ENCODE measurements at regions not wholly inside any gene's neighbourhood (a gene's known extent, or its start where the extent isn't known, plus 50 kb on each side); places are given as distances from the start of the nearest gene placed in this dataset.
"Not testable (repeated sequence)": the region's sequence is repeated elsewhere in the genome, so short reads cannot be mapped to it uniquely, and the experiment has no call there.

GRCh38 chr2:238525990-238526389 lies 99.3 kb downstream of the ASB1 start:
- DNase-seq, result no peak
- intact Hi-C loops (cut with micrococcal nuclease), result no loop called here
- Mint-ChIP-seq H3K27me3 (peaks cover 6% of the 10 kb centered on the region), H3K4me1 (ENCODE audit: low read depth) (no peaks in the 10 kb centered on the region), H3K27ac (no peak overlapping the region), H3K36me3 (peaks cover 4% of the 10 kb centered on the region), H3K4me3 (no peak overlapping the region), H3K9me3 (peaks cover 8% of the 10 kb centered on the region)
- POLR2A ChIA-PET, result interaction anchor here (0.6 kb wide), 1 partner anchor 1228 kb away, joined by 3 read pairs; no protein-coding TSS in a partner anchor
- CTCF ChIA-PET, result no interaction called here

- H3K4me1 Mint-ChIP-seq (ENCODE audit: low read depth), result no peaks in the 10 kb centered on the region
- intact Hi-C loops (cut with micrococcal nuclease), result no loop called here
- peaks cover 6% of the 10 kb centered on the region for H3K27me3 Mint-ChIP-seq
- H3K27ac Mint-ChIP-seq, result no peak overlapping the region
- H3K36me3 Mint-ChIP-seq, result peaks cover 4% of the 10 kb centered on the region
- no peak for DNase-seq
- POLR2A ChIA-PET, result no interaction called here
- peaks cover 23% of the 10 kb centered on the region for H3K9me3 Mint-ChIP-seq
- H3K4me3 Mint-ChIP-seq, result no peak overlapping the region
- CTCF ChIA-PET, result no interaction called here
Measured at GRCh38 chr2:238527565-238527964, 100.8 kb downstream of the ASB1 start.

GRCh38 chr2:238528953-238529781 lies 102.4 kb downstream of the ASB1 start:
- Mint-ChIP-seq H3K9me3 (peaks cover 23% of the 10 kb centered on the region), H3K27ac (no peak overlapping the region), H3K27me3 (peaks cover 6% of the 10 kb centered on the region), H3K4me3 (no peak overlapping the region), H3K4me1 (ENCODE audit: low read depth) (no peaks in the 10 kb centered on the region), H3K36me3 (peaks cover 4% of the 10 kb centered on the region)
- DNase-seq, result no peak
- ChIA-PET POLR2A (no interaction called here), CTCF (no interaction called here)
- intact Hi-C loops (cut with micrococcal nuclease), result no loop called here

- POLR2A ChIA-PET; H3K27me3 Mint-ChIP-seq; CTCF ChIA-PET; H3K4me3 Mint-ChIP-seq; intact Hi-C loops (cut with micrococcal nuclease); H3K27ac Mint-ChIP-seq; DNase-seq; H3K4me1 Mint-ChIP-seq (ENCODE audit: low read depth); H3K36me3 Mint-ChIP-seq: not testable (repeated sequence)
- H3K9me3 Mint-ChIP-seq, result peaks cover 23% of the 10 kb centered on the region
Measured at GRCh38 chr2:238531017-238531645, 104.4 kb downstream of the ASB1 start.

- CTCF ChIA-PET; POLR2A ChIA-PET; intact Hi-C loops (cut with micrococcal nuclease); H3K27ac Mint-ChIP-seq; H3K36me3 Mint-ChIP-seq; H3K4me3 Mint-ChIP-seq; H3K4me1 Mint-ChIP-seq (ENCODE audit: low read depth); DNase-seq: not testable (repeated sequence)
- Mint-ChIP-seq H3K9me3 (peaks cover 15% of the 10 kb centered on the region), H3K27me3 (peaks cover 57% of the 10 kb centered on the region)
Measured at GRCh38 chr2:238543732-238544131, 117.0 kb downstream of the ASB1 start.

- H3K27ac Mint-ChIP-seq, result no peak overlapping the region
- ChIA-PET POLR2A (no interaction called here), CTCF (no interaction called here)
- peaks cover 7% of the 10 kb centered on the region for H3K9me3 Mint-ChIP-seq
- no peaks in the 10 kb centered on the region for H3K36me3 Mint-ChIP-seq
- DNase-seq, result no peak
- intact Hi-C loops (cut with micrococcal nuclease), result no loop called here
- H3K4me3 Mint-ChIP-seq, result no peak overlapping the region
- peaks cover 44% of the 10 kb centered on the region for H3K27me3 Mint-ChIP-seq
- no peaks in the 10 kb centered on the region for H3K4me1 Mint-ChIP-seq (ENCODE audit: low read depth)
Measured at GRCh38 chr2:238548902-238549462, 122.3 kb downstream of the ASB1 start.

- intact Hi-C loops (cut with micrococcal nuclease), result no loop called here
- peaks cover 36% of the 10 kb centered on the region for H3K27me3 Mint-ChIP-seq
- H3K27ac Mint-ChIP-seq, result no peak overlapping the region
- CTCF ChIA-PET, result no interaction called here
- peaks cover 7% of the 10 kb centered on the region for H3K9me3 Mint-ChIP-seq
- POLR2A ChIA-PET, result no interaction called here
- H3K4me3 Mint-ChIP-seq, result no peak overlapping the region
- no peak for DNase-seq
- no peaks in the 10 kb centered on the region for H3K4me1 Mint-ChIP-seq (ENCODE audit: low read depth)
- H3K36me3 Mint-ChIP-seq, result no peaks in the 10 kb centered on the region
Measured at GRCh38 chr2:238549866-238550265, 123.1 kb downstream of the ASB1 start.

- ChIA-PET POLR2A (no interaction called here), CTCF (no interaction called here)
- H3K9me3 Mint-ChIP-seq, result peaks cover 7% of the 10 kb centered on the region
- no peak overlapping the region for H3K27ac Mint-ChIP-seq
- H3K4me1 Mint-ChIP-seq (ENCODE audit: low read depth), result no peaks in the 10 kb centered on the region
- no peak for DNase-seq
- H3K36me3 Mint-ChIP-seq, result no peaks in the 10 kb centered on the region
- no peak overlapping the region for H3K4me3 Mint-ChIP-seq
- H3K27me3 Mint-ChIP-seq, result peaks cover 25% of the 10 kb centered on the region
- intact Hi-C loops (cut with micrococcal nuclease), result no loop called here
Measured at GRCh38 chr2:238551091-238551490, 124.4 kb downstream of the ASB1 start.

- intact Hi-C loops (cut with micrococcal nuclease), result no loop called here
- Mint-ChIP-seq H3K4me1 (ENCODE audit: low read depth) (no peaks in the 10 kb centered on the region), H3K27ac (no peak overlapping the region), H3K27me3 (peaks cover 22% of the 10 kb centered on the region), H3K36me3 (no peaks in the 10 kb centered on the region), H3K4me3 (no peak overlapping the region), H3K9me3 (peaks cover 5% of the 10 kb centered on the region)
- no peak for DNase-seq
- POLR2A ChIA-PET, result no interaction called here
- CTCF ChIA-PET, result no interaction called here
Measured at GRCh38 chr2:238552226-238552625, 125.5 kb downstream of the ASB1 start.

GRCh38 chr2:238553159-238553558 lies 126.4 kb downstream of the ASB1 start:
- intact Hi-C loops (cut with micrococcal nuclease), result no loop called here
- Mint-ChIP-seq H3K27me3 (peaks cover 17% of the 10 kb centered on the region), H3K36me3 (no peaks in the 10 kb centered on the region), H3K9me3 (peaks cover 5% of the 10 kb centered on the region), H3K4me1 (ENCODE audit: low read depth) (no peaks in the 10 kb centered on the region), H3K27ac (no peak overlapping the region), H3K4me3 (no peak overlapping the region)
- ChIA-PET POLR2A (no interaction called here), CTCF (no interaction called here)
- no peak for DNase-seq

- no peak overlapping the region for H3K27ac Mint-ChIP-seq
- peaks cover 5% of the 10 kb centered on the region for H3K9me3 Mint-ChIP-seq
- no peak for DNase-seq
- ChIA-PET POLR2A (no interaction called here), CTCF (no interaction called here)
- no peak overlapping the region for H3K4me3 Mint-ChIP-seq
- no peaks in the 10 kb centered on the region for H3K4me1 Mint-ChIP-seq (ENCODE audit: low read depth)
- no peaks in the 10 kb centered on the region for H3K36me3 Mint-ChIP-seq
- intact Hi-C loops (cut with micrococcal nuclease), result no loop called here
- peaks cover 7% of the 10 kb centered on the region for H3K27me3 Mint-ChIP-seq
Measured at GRCh38 chr2:238554468-238555315, 128.0 kb downstream of the ASB1 start.

GRCh38 chr2:238555786-238556542 lies 129.2 kb downstream of the ASB1 start:
- DNase-seq, result no peak
- peaks cover 2% of the 10 kb centered on the region for H3K27me3 Mint-ChIP-seq
- no peak overlapping the region for H3K27ac Mint-ChIP-seq
- H3K4me1 Mint-ChIP-seq (ENCODE audit: low read depth), result no peaks in the 10 kb centered on the region
- peaks cover 5% of the 10 kb centered on the region for H3K9me3 Mint-ChIP-seq
- ChIA-PET POLR2A (no interaction called here), CTCF (interaction anchor here (1.2 kb wide), 1 partner anchor 21 kb away, joined by 3 read pairs; no protein-coding TSS in a partner anchor)
- H3K36me3 Mint-ChIP-seq, result no peaks in the 10 kb centered on the region
- no peak overlapping the region for H3K4me3 Mint-ChIP-seq
- intact Hi-C loops (cut with micrococcal nuclease), result no loop called here
